Mononuclear cell (primary cell): ENCODE measurements at regions not wholly inside any gene's neighbourhood (a gene's known extent, or its start where the extent isn't known, plus 50 kb on each side); places are given as distances from the start of the nearest gene placed in this dataset.

Experiments
- H3K27me3 ChIP-seq: 2 replicates; pipeline ENCODE4 v1.6.0; 2011; ENCODE audit warnings: low read length, control low read depth; ENCODE audit not compliant: insufficient read depth
- H3K4me1 ChIP-seq: 2 replicates; pipeline ENCODE4 v1.5.1; 2011; ENCODE audit warnings: mild to moderate bottlenecking, low read length, control low read depth; ENCODE audit not compliant: insufficient read depth
- H3K4me3 ChIP-seq: 2 replicates; pipeline ENCODE4 v1.5.1; 2011; ENCODE audit warnings: mild to moderate bottlenecking, low read length, moderate library complexity
- H3K9me3 ChIP-seq: 2 replicates; pipeline ENCODE4 v1.5.1; 2011; ENCODE audit warnings: low read depth, mild to moderate bottlenecking, control low read depth, low read length

- Histone ChIP-seq H3K9me3 (no peaks in the 10 kb centered on the region), H3K27me3 (no peaks in the 10 kb centered on the region)
These were observed 231.5 kb downstream of the AACS start for GRCh38 chr12:125296701-125297100.

GRCh38 chr12:125299840-125300239 lies 234.6 kb downstream of the AACS start:
- Histone ChIP-seq H3K9me3 (no peaks in the 10 kb centered on the region), H3K4me1 (no peaks in the 10 kb centered on the region), H3K27me3 (no peaks in the 10 kb centered on the region), H3K4me3 (no peak overlapping the region)

More at GRCh38 chr12:125296701-125297100, 231.5 kb downstream of the AACS start:
- Histone ChIP-seq H3K4me1 (no peaks in the 10 kb centered on the region), H3K4me3 (no peak overlapping the region)

GRCh38 chr12:125300249-125300648 lies 235.0 kb downstream of the AACS start:
- H3K9me3 ChIP-seq: no peaks in the 10 kb centered on the region
- H3K27me3 ChIP-seq: no peaks in the 10 kb centered on the region
- no peaks in the 10 kb centered on the region for H3K4me1 ChIP-seq
- no peak overlapping the region for H3K4me3 ChIP-seq

- Histone ChIP-seq H3K27me3 (no peaks in the 10 kb centered on the region), H3K4me3 (no peak overlapping the region), H3K4me1 (no peaks in the 10 kb centered on the region), H3K9me3 (no peaks in the 10 kb centered on the region)
These were observed 238.1 kb downstream of the AACS start for GRCh38 chr12:125303337-125303736.

GRCh38 chr12:125304029-125304428 lies 238.8 kb downstream of the AACS start:
- no peaks in the 10 kb centered on the region for H3K9me3 ChIP-seq
- H3K27me3 ChIP-seq: no peaks in the 10 kb centered on the region
- H3K4me3 ChIP-seq: no peak overlapping the region
- H3K4me1 ChIP-seq: no peaks in the 10 kb centered on the region

- Histone ChIP-seq H3K4me1 (no peaks in the 10 kb centered on the region), H3K27me3 (no peaks in the 10 kb centered on the region), H3K9me3 (no peaks in the 10 kb centered on the region), H3K4me3 (no peak overlapping the region)
These were observed 240.0 kb downstream of the AACS start for GRCh38 chr12:125305231-125305630.

GRCh38 chr12:125310461-125310860 lies 245.2 kb downstream of the AACS start:
- H3K27me3 ChIP-seq: no peaks in the 10 kb centered on the region

GRCh38 chr12:125311050-125311449 lies 245.8 kb downstream of the AACS start:
- no peaks in the 10 kb centered on the region for H3K27me3 ChIP-seq
- H3K4me3 ChIP-seq: no peak overlapping the region
- H3K4me1 ChIP-seq: no peaks in the 10 kb centered on the region
- H3K9me3 ChIP-seq: no peaks in the 10 kb centered on the region

More at GRCh38 chr12:125310461-125310860, 245.2 kb downstream of the AACS start:
- Histone ChIP-seq H3K4me3 (no peak overlapping the region), H3K4me1 (no peaks in the 10 kb centered on the region), H3K9me3 (no peaks in the 10 kb centered on the region)

GRCh38 chr12:125312471-125312870 lies 247.2 kb downstream of the AACS start:
- Histone ChIP-seq H3K9me3 (no peaks in the 10 kb centered on the region), H3K27me3 (no peaks in the 10 kb centered on the region), H3K4me3 (no peak overlapping the region), H3K4me1 (no peaks in the 10 kb centered on the region)

GRCh38 chr12:125314051-125314755 lies 249.0 kb downstream of the AACS start:
- Histone ChIP-seq H3K9me3 (no peaks in the 10 kb centered on the region), H3K27me3 (no peaks in the 10 kb centered on the region), H3K4me3 (no peak overlapping the region), H3K4me1 (no peaks in the 10 kb centered on the region)

- no peaks in the 10 kb centered on the region for H3K4me1 ChIP-seq
- no peak overlapping the region for H3K4me3 ChIP-seq
- H3K27me3 ChIP-seq: no peaks in the 10 kb centered on the region
- no peaks in the 10 kb centered on the region for H3K9me3 ChIP-seq
These were observed 250.5 kb downstream of the AACS start for GRCh38 chr12:125315771-125316170.

- Histone ChIP-seq H3K4me3 (no peak overlapping the region), H3K27me3 (no peaks in the 10 kb centered on the region), H3K4me1 (no peaks in the 10 kb centered on the region), H3K9me3 (no peaks in the 10 kb centered on the region)
These were observed 254.9 kb downstream of the AACS start for GRCh38 chr12:125320177-125320576.

- no peaks in the 10 kb centered on the region for H3K4me1 ChIP-seq
- H3K4me3 ChIP-seq: no peak overlapping the region
- peaks cover 2% of the 10 kb centered on the region for H3K27me3 ChIP-seq
- no peaks in the 10 kb centered on the region for H3K9me3 ChIP-seq
These were observed 259.7 kb downstream of the AACS start for GRCh38 chr12:125324861-125325490.

GRCh38 chr12:125329239-125330102 lies 264.2 kb downstream of the AACS start:
- Histone ChIP-seq H3K4me3 (no peak overlapping the region), H3K4me1 (peaks cover 5% of the 10 kb centered on the region), H3K9me3 (no peaks in the 10 kb centered on the region), H3K27me3 (peaks cover 20% of the 10 kb centered on the region)

GRCh38 chr12:125330645-125331341 lies 265.6 kb downstream of the AACS start:
- peaks cover 20% of the 10 kb centered on the region for H3K27me3 ChIP-seq
- H3K4me1 ChIP-seq: peaks cover 5% of the 10 kb centered on the region
- H3K4me3 ChIP-seq: no peak overlapping the region
- H3K9me3 ChIP-seq: no peaks in the 10 kb centered on the region
